Right lobe of liver (tissue), 4 donors: ENCODE measurements at regions not wholly inside any gene's neighbourhood (a gene's known extent, or its start where the extent isn't known, plus 50 kb on each side); places are given as distances from the start of the nearest gene placed in this dataset.

Source experiments
- POLR2A ChIP-seq: fragments of 450-650 bp; IDR thresholded peaks from one replicate; pipeline ENCODE4 v1.6.1; 2017; ENCODE audit warnings: antibody characterized with exemption, mild to moderate bottlenecking
- TF ChIP-seq, protein P1 (sequence below), 4 donors: fragments of 200-600 bp in 3 of 4; fragments of 450-650 bp in 1 of 4; IDR thresholded peaks; one replicate each; pipeline versions ENCODE4 v1.5.1 to v1.8.0; 2016 to 2022; ENCODE audit warnings: antibody characterized with exemption in 4 of 4, mild to moderate bottlenecking in 2 of 4
- donor health status: DM: no; HTN: no; CAD: no.
- donor health status: DM: no; HTN: no; CAD: no.
- donor health status: DM: no; HTN: yes; CAD: no.

GRCh38 chr4:167966143-167966542 lies 126.2 kb upstream of the ANXA10 start:
- TF ChIP-seq, protein P1, sequence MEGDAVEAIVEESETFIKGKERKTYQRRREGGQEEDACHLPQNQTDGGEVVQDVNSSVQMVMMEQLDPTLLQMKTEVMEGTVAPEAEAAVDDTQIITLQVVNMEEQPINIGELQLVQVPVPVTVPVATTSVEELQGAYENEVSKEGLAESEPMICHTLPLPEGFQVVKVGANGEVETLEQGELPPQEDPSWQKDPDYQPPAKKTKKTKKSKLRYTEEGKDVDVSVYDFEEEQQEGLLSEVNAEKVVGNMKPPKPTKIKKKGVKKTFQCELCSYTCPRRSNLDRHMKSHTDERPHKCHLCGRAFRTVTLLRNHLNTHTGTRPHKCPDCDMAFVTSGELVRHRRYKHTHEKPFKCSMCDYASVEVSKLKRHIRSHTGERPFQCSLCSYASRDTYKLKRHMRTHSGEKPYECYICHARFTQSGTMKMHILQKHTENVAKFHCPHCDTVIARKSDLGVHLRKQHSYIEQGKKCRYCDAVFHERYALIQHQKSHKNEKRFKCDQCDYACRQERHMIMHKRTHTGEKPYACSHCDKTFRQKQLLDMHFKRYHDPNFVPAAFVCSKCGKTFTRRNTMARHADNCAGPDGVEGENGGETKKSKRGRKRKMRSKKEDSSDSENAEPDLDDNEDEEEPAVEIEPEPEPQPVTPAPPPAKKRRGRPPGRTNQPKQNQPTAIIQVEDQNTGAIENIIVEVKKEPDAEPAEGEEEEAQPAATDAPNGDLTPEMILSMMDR (IDR thresholded peaks at IDR 0.05), result no peak
- no peak for TF ChIP-seq POLR2A
